COR-L47 (cell line): ENCODE measurements at regions not wholly inside any gene's neighbourhood (a gene's known extent, or its start where the extent isn't known, plus 50 kb on each side); places are given as distances from the start of the nearest gene placed in this dataset.

Source experiments
- DNase-seq: peaks from one replicate; lab custom pipeline; 2025; lab: John Stamatoyannopoulos, UW

DNA sequence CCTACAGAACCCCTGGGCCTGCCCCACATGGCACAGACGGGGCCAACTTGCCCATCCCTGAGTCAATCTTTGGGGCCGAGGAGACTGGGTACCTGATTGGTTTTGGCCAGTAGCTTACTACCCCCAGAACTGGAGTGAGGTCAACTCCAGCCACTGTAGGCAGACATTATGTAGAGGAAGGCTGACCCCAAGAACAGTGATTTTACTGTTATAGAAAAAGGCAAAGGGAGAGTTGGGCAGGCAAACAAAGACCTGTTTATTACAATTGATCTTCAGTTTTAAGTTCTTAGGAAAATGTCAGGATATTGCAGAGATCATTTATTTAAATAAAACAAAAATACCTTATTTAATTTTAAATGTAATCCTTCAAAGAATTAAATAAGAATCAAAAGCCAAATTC, 653.8 kb downstream of the NPHP4 start:
- no peak for DNase-seq

DNA sequence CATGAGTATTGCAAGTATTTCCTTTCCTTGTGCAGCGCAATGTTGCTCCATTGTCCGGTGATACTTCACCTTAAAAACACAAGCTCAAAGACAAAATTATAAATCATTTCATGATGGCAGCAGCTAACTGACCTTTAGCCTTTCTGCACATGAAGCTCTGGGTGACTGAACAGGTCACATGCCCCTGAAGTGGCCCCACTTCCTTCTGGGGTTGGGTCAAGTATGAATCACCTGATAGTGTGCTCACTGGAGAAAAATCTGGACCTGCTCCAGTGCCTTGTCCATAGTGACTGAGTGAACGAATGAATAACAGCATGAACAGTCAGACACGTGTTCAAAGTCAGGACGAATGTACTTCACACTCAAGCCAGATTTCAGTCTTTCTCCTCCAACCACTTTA, 658.9 kb downstream of the NPHP4 start:
- DNase-seq = no peak

DNA sequence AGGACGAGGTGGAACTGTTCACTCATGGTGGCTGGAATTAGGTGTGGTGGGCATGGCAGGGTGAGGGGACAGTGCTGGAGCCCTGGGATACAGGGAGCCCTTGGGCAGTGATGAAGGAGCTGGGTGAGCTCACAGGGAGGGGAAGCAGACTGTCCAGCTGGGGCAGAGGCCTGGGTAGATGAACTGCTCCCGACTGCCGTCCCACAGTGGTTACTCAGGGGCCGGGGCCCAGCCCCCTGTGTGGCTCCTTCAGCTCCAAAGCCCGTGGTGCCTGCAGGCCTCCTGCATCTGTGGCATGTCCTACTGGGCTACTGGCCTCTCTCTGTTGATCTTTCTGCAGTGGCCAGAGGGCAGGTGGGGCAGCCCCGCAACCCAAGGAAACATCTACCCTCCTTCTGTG, 661.1 kb downstream of the NPHP4 start:
- no peak for DNase-seq

DNA sequence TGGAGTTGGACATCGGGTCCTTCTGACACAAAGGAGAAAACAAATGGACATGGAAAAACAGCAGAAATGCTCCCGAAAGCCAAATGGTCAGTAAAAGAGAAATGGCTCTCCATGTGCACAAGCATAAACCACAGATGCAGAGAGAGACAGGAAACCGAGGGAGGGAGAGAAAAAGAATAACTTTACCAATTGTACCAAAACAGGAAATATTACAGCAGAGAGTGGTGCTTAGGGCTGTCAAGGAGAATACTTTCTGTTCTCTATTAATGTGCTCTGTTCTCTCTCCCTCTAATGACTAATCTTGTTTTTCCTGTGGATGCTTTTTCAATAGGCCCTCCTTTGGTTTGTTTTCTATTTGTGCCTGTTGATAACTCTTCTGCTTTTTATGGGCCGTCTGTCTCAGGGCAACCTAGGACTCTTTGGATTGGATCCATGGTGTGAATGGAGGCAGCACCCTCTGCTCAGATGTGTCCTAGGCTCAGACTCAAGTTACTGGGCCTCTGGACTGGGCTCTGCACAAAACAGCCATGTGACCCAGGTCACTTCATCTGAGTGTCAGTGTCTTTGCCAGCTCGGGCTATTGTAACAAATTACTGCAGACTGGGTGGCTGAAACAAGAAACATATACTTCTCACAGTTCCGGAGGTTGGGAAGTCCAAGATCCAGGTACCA, 663.0 kb downstream of the NPHP4 start:
- no peak for DNase-seq

DNA sequence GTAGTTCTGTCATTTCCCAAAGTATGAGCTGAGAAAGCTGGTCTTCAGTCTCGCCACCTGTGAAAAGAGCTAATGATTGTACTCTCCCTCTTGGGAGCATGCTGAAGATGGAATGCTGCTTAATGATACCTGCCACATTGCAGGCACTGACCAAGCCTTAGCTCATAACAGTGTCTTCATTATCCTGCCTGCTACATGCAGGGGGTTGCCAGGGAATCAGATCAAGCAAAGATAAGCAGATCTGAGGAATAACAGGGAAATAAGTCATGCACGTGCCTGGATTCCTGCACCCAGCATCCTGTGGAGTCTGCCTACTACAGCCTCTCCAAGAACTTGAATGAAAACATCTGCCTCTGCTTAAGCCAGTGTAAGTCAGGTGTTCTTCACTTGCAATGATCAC, 667.3 kb downstream of the NPHP4 start:
- DNase-seq = no peak

DNA sequence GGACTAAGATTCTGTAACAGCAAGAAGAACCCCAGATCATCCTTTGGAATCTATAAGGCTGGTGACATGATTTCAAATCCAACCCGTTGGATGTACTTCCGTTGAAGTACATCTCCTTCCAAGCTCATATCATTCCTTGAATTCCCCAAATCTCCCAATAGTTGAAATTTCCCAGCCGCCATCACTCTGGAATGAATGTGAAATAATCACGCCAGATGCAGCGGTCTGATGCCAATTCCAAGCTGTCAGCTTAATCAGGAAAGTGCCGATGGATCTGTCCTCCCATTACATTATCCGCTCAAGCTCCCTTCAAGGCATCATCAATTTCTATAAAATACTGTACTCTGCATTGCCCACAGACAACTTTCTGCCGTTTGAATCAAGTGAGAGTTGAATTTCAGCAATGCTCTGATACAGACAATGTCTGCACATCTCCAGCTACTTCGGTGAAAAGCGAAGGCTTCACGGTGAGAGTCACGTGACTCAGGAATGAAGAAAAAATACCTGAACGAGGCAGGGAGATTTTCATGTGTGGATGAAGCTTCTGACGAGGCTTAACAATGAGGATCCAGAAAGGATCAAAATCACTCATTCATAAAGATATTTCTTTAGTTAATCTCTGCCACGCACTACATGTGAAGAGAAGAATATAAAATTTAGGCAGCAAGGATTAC, 663.9 kb downstream of the AJAP1 start:
- no peak for DNase-seq

DNA sequence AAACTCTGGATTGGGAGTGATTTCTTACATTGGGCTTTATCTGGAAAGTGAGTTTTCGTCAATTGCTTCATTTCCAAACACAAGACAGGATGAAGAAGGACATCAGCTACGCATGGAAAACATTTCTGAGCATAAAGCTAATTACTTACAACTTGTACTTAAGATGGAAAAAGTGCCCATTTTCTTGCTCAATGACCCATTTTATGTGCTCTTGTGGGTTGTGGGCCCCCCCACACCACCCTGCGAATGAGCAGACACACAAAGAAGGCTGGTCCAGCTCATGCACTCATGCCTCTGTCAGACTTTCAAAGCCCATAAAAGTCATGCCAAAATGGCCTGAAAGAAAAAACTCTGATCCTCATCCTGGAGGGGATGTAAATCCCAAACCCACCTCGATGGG, 663.0 kb downstream of the AJAP1 start:
- DNase-seq = no peak

DNA sequence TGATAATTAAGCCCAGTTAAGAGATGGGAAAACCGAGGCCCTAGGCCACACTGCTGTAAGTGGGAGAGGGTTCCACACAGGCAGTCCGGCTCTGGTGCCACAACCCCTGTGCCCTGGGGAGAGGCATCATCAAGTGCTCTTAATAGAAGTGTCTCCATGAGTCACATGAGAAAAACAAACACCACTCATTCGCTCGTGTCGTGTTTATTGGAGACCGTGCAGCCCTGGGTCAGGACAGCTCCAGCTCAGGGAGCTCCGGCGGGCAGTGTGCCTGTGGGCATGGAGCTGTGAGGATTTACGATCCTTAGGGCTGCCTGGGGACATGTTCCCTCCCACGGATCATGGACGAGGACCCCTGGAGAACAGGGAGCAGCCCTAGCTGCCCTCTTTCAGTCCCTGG, 658.5 kb downstream of the AJAP1 start:
- DNase-seq = no peak

DNA sequence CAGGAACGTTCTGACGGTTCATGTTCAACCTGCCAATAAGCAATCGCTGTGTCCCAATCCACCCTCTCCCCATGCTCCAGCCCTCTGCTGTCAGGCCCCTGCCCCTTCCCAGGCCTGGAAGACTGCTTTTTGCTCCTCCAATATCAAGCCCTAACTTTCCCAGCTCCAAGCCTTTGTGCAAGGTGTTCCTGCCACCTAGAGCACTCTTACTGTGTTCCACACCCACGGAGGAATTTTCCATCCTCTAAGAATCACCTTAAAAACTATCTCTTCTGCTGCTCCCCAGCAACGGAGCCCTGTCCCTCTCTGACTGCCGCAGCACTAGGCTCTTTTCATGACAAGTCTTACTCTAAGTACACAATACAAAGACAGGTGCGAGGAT, 657.9 kb downstream of the AJAP1 start:
- no peak for DNase-seq

DNA sequence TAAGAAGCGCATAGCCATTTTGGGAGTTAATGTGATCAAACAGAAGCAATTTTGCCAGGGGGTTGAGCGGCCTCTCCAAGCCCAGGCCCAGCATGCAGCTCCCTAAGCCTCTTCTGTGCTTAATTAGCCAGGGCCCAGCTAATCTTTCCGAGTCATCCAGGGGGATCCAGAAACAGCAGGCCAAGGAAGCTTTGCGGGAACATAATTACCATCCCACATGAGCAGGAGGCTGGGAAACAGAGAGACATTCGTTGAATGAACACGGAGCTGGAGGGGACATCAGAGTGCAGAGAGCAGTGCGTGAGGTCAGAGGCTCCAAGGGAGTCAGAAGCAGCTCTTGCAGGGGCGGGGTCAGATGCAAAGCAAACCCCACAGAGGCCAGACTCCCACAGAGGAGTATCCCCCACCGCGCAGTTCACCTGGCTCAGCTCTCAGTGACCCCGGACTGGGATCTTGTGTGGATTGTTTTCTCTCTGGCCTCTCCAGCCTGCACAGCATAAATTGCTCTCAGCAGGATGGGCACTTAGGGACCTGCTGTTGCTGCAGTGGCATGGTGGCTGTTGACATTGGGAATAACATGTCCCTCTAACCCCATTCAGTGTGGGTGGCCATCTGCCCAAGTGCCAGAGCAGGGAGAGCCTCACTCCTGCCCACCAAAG, 657.4 kb downstream of the AJAP1 start:
- DNase-seq = no peak

DNA sequence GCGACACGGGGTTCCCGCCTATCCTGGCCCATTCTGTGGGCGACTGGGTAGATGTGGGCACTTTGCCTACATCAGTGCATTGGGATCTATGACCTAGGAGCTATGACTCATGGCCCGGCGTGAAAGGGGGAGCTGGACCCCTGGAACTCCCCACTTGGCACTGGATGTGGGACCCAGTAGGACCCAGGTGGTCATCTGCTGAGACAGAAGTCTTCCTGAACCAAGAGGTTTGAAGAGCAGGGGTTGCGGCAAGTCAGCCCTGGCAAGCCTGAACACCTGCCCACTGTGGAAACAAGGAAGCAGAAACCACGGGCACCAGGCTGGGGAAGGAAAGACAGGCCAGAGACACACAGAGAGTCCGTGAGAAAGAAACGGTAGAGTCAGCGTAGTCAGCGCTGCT, 656.7 kb downstream of the AJAP1 start:
- DNase-seq = no peak

DNA sequence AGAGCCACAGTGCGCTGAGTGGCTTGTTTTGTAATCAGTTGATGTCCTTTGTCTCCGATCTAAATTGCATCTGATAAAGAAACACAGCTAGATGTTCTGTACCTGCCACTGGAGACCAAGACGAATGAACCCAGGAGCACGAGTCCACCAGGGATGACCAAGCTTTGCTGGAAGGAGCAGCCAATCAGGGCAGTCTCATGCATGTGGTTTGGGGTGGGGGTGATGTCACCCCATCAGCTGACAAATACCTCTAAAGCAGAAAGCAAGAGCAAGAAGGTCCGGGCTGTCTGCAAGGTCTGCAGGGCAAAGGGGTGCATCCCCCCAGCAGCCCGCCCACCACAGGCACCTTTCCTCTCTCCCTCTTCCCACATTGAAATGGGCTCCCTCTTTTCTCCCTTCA, 653.8 kb downstream of the AJAP1 start:
- no peak for DNase-seq

DNA sequence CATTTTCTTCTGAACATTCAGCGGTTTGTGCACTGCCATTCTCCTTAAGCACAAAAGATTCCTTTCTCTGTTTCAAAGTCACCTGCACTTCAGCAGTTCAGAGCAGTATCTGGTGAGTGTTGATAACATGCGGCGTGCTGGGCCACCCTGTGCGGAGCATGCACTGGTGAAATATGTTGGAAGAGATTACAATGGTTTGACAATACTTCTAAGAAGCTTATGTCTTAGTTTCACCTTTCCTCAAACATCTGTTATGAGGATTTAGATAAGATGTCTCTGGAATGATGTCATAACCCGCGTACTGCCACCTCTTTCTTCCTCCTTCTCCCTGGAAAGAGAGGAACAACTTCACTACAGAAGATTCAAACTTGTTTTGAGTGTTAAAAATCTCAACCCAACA, 650.3 kb downstream of the AJAP1 start:
- no peak for DNase-seq

DNA sequence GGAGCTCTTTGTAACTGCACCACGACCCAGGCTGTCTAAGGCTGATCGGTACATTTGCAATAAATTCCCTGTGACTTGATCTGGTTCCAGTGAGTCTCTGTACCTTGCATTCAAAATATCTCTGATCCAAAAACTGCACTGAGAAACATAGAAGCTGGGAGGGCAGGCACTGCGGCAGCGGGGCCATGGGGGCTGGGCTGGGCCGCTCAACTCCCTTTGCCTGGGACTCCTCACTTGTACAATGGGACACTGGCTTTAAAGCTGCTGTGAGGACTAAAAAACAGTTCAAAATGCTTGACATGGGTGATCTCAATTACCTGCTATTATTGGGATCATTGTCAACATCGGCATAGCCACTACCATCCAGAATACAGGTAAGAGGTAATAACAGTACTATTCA, 644.0 kb downstream of the AJAP1 start:
- DNase-seq = no peak

DNA sequence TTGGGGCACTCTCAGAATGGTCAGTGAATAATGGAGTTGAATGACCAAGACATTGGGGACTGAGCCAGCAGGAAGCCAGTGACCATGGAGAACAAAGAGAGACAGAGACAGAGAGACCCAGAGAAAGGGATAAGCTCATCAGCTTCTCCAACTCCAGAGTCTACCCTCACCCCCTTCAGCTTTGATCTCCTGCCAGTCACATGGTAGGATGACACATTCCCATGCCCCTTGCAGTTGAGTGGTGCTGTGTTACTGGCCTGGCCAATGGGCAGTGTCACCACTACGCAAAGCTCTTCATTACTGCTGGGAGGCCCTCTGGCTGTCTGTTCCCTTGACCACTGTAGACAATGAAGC, 643.5 kb downstream of the AJAP1 start:
- no peak for DNase-seq

DNA sequence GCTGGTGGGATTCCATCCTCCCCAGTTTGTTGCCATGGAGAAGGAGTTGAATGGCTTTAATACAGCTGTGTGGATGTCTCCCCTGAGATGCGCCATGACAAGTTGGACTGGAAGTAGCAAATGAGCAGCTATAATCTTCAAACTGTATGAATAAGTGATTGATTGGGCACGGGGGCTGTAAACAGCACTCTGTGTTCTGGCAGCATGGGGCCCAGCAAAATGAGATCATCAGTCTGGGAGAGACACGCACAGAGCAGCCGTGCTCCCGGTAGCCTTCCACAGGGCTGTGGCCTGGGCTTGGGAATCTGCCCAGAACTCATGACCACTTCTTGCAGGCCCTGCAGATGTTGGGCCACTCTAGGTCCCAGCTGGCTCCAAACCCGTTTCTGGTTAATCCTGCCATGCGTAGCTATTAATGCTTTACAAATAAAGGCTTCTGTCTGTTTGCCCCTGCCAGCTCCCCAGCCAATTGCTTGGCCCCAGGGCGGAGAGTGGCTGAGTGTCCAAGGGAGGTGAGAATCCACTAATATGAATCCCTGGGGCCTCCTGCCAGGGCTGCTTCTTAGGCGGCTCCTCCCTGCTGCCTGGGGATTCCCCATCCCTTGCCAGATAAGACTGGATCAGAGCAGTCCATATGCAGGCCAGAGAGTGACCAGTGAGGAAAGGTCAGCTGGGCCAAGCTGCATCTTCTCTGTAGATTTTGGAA, 642.9 kb downstream of the AJAP1 start:
- no peak for DNase-seq

DNA sequence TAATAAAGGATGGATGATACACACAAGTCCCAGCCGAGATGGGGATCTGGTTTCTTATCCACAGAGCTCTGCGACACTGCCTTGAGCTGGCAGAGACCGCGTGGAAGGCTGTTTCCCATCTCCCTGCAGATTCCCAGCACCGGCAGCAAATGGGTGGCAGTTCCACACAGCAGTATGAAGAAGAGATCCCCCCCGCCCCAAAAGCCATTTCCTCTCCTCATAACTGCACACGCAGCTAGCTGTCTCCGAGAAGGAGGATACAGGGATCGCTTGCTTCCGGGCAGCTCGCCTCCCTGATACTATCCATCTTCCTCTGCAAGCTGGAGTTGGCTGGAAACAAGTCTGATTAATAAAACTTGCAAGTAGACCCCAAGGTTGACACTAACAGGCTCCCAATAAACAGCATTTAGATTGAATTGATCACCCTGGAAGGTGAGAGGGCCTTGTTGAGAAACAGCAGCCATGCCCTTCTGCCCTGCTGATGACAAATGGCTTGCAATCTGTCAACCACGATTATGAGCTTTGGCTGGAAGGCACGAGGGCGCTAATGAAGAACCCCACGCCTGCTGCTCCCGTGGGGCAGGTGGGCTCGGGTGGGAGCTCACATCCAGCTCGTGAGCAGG, 642.3 kb downstream of the AJAP1 start:
- no peak for DNase-seq

DNA sequence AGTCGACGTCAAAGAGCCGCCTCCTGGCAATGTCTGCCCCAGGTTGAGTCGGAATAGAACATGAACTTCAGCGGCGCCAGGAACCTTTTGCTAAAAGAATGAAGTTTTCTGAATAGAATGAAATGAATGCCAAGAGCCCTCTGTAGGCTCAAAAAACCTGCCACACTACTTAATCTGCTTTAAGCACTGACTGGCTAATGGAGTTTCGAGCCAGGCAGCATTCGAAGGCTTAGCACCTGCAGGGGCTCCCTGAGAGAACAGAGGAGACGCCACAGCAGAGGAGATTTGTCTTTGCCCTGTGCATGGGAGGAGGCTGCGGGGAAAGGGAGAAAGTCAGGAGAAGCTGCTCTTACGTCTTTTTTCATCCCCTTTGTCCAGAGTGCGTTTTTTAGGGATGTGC, 641.7 kb downstream of the AJAP1 start:
- DNase-seq = no peak

DNA sequence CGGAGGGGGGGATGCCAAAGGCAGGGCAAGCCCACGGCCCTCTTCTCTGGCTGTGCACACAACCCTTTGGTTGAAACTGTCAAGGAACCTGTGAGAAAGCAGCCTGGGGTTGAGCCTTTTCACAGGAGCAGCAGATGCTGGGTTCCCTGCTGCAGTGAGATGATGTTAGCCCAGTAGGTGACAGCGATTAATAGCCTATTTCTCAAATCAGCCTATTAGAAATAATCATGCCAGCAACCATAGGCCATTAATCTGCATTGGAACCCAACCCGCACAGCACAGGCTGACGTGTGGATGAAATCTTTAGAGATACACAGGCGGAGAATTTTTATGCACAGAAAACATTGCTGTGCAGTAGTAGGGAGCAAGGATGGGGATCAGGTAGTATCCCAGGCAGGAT, 637.5 kb downstream of the AJAP1 start:
- no peak for DNase-seq

DNA sequence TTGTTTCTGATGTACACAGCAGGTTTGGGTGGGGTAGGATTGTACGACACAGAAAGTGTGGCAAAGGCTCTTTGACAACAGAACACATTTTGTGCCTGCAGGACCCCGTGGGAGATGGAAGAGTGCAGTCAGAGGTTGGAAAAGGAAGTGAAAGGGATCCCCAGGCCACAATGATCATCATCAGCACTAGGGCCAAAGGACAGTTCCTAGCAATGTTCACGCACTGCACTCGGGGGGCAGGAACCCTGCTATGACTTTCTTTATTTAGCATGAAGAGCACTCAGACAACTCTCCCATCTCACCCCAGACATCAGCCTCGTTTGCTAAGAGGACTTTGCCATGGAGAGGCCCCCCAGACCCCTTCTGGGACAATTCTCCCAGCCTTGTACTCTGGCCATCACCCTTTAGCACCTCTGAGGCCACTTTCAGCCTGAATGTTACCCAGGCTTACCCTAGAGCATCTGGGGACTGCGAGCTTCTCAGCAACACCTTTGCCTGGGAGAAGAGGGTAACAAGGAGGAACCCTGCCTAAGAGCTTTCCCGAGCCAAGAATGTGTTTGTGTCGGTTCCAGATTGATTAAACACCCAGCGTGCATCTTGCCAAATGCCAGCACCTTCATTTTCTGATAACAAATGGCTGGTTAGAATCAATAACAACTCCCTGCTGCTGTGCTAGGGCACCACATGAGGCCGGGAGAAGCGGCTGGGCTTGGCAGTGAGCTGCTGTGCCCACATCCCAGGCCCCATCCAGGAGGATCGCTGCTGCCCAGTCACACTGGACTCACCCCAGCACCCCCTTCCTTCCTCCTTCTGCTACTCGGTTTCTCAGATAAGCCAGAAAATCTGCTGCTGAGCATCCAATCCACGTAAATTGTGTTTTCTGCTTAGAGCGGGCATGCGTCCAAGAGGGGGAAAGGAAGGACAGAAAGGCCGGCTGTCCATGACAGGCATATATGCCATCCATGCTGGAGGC, 633.1 kb downstream of the AJAP1 start:
- DNase-seq = no peak

DNA sequence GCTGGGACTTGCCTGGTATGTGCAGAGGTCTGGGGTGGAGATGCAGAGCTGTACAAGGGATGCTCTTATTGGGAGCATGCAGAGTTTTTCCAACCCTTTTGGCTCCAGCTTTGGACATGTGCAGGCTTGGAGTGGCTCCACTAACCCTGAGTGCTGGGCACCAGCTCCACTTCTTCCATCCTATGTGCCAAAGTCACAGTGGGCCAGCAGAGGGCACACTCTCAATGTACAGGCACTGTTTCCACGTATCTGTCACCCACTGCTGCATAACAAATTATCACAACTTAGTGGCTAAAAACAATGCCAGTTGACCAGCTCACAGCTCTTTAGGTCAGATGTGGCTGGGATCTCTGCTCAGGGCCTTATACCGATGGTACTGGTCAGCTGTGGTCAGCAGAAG, 631.8 kb downstream of the AJAP1 start:
- DNase-seq = no peak

DNA sequence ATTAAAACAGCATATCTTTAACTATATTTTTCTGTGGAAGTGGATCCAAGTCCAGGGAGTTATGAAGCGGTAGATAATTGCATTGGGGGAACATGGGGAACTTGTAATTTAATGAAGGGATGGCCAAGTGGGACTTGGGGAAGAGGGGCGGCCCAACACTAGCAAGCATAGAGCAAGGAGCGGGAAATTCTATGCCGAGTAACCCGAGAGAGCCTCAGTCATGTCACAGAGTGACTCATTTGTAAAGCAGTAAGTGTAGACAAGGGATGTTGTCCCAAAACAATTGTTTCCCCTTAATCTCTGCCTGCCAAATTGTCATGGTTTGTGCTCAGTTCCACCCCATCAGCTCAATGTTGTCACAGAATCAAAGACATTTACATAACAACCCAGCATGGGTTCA, 620.1 kb downstream of the AJAP1 start:
- no peak for DNase-seq
